Mucosa of gallbladder (tissue), 1 donor: ENCODE measurements at regions not wholly inside any gene's neighbourhood (a gene's known extent, or its start where the extent isn't known, plus 50 kb on each side); places are given as distances from the start of the nearest gene placed in this dataset.
"Not testable (repeated sequence)": the region's sequence is repeated elsewhere in the genome, so short reads cannot be mapped to it uniquely, and the experiment has no call there.

ENCODE experiments used
- DNase-seq: peaks from one replicate; pipeline ENCODE4 v3.0.0-alpha.2; 2020; ENCODE audit warnings: low spot score
- donor health status: DM: no; HTN: no; CAD: no.

- not testable (repeated sequence) for DNase-seq
Measured at GRCh38 chr12:88368077-88368476, 212.2 kb downstream of the KITLG start.

GRCh38 chr12:88371416-88372183 is 208.7 kb downstream of the KITLG start:
- no peak for DNase-seq

- no peak for DNase-seq
Measured at GRCh38 chr12:88375306-88376305, 204.7 kb downstream of the KITLG start.

GRCh38 chr12:88377973-88378372 is 202.3 kb downstream of the KITLG start:
- DNase-seq, result no peak

- no peak for DNase-seq
Measured at GRCh38 chr12:88381466-88381865, 198.8 kb downstream of the KITLG start.

GRCh38 chr12:88383405-88383804 is 196.9 kb downstream of the KITLG start:
- DNase-seq, result no peak

GRCh38 chr12:88388566-88389540 is 191.4 kb downstream of the KITLG start:
- no peak for DNase-seq

- no peak for DNase-seq
Measured at GRCh38 chr12:88390811-88391210, 189.5 kb downstream of the KITLG start.

- no peak for DNase-seq
Measured at GRCh38 chr12:88391556-88391955, 188.7 kb downstream of the KITLG start.

- no peak for DNase-seq
Measured at GRCh38 chr12:88393017-88393767, 187.1 kb downstream of the KITLG start.

GRCh38 chr12:88398031-88398430 is 182.2 kb downstream of the KITLG start:
- DNase-seq, result no peak

GRCh38 chr12:88399811-88400210 is 180.5 kb downstream of the KITLG start:
- DNase-seq, result no peak

- no peak for DNase-seq
Measured at GRCh38 chr12:88400302-88400701, 180.0 kb downstream of the KITLG start.

GRCh38 chr12:88401155-88401554 is 179.1 kb downstream of the KITLG start:
- no peak for DNase-seq

GRCh38 chr12:88406905-88407304 is 173.4 kb downstream of the KITLG start:
- no peak for DNase-seq

GRCh38 chr12:88408823-88409222 is 171.4 kb downstream of the KITLG start:
- DNase-seq, result no peak

- DNase-seq, result no peak
Measured at GRCh38 chr12:88409257-88409656, 171.0 kb downstream of the KITLG start.

GRCh38 chr12:88411689-88412088 is 168.6 kb downstream of the KITLG start:
- no peak for DNase-seq

- no peak for DNase-seq
Measured at GRCh38 chr12:88413646-88414045, 166.6 kb downstream of the KITLG start.

GRCh38 chr12:88416155-88416554 is 164.1 kb downstream of the KITLG start:
- DNase-seq, result no peak

- no peak for DNase-seq
Measured at GRCh38 chr12:88416786-88417185, 163.5 kb downstream of the KITLG start.
